ENCODE measurements at regions not wholly inside any gene's neighbourhood (a gene's known extent, or its start where the extent isn't known, plus 50 kb on each side); places are given as distances from the start of the nearest gene placed in this dataset.
A peak's percentile ranks its signal among the peaks of the same experiment; 100 is the strongest.

GRCh38 chr6:4599924-4600323 is 176.3 kb upstream of the CDYL start:
- Histone ChIP-seq H3K27me3 (no peaks in the 10 kb centered on the region), H3K9me3 (no peaks in the 10 kb centered on the region), H3K36me3 (no peaks in the 10 kb centered on the region), H3K4me1 (peaks cover 0 to 4% (median 0%) of the 10 kb centered on the region in 4 donors), H3K4me3 (no peak overlapping the region), H3K27ac (no peak overlapping the region)
- peak in 1 of 3 donors; percentile 28 for TF ChIP-seq POLR2AphosphoS5 (IDR thresholded peaks at IDR 0.05)
- TF ChIP-seq EP300 (IDR thresholded peaks at IDR 0.05): no peak
- no peak for TF ChIP-seq POLR2A (IDR thresholded peaks at IDR 0.05)
- TF ChIP-seq CTCF (IDR thresholded peaks at IDR 0.05): no peak
- WGBS, 5 donors: 86 to 96% (median 93%) methylated on average over 2 of the region's 2 CpGs
- intact Hi-C loops (cut with DNase I; ENCODE audit: low total_unique reads): no loop called here
- DNase-seq: no peak

GRCh38 chr6:4598384-4598995 is 177.7 kb upstream of the CDYL start:
- Histone ChIP-seq H3K27me3 (no peaks in the 10 kb centered on the region), H3K4me1 (peaks cover 0 to 4% (median 0%) of the 10 kb centered on the region in 4 donors), H3K4me3 (no peak overlapping the region), H3K27ac (no peak overlapping the region), H3K36me3 (no peaks in the 10 kb centered on the region), H3K9me3 (no peaks in the 10 kb centered on the region)
- WGBS, 5 donors: 86 to 93% (median 87%) methylated on average over 4 of the region's 4 CpGs
- DNase-seq: no peak
- TF ChIP-seq CTCF (IDR thresholded peaks at IDR 0.05): no peak
- TF ChIP-seq POLR2AphosphoS5 (IDR thresholded peaks at IDR 0.05): no peak
- no peak for TF ChIP-seq EP300 (IDR thresholded peaks at IDR 0.05)
- intact Hi-C loops (cut with DNase I; ENCODE audit: low total_unique reads): no loop called here

- TF ChIP-seq CTCF (IDR thresholded peaks at IDR 0.05) (no peak), EP300 (IDR thresholded peaks at IDR 0.05) (no peak), POLR2A (IDR thresholded peaks at IDR 0.05) (no peak), POLR2AphosphoS5 (IDR thresholded peaks at IDR 0.05) (no peak)
- intact Hi-C loops (cut with DNase I; ENCODE audit: low total_unique reads): no loop called here
- no peaks in the 10 kb centered on the region for H3K27me3 ChIP-seq
- no peak for DNase-seq
- no peaks in the 10 kb centered on the region for H3K4me1 ChIP-seq
- 73 to 97% (median 84%) methylated on average over 1 of the region's 1 CpG for WGBS, 5 donors
- no peaks in the 10 kb centered on the region for H3K36me3 ChIP-seq
- H3K9me3 ChIP-seq: no peaks in the 10 kb centered on the region
- no peak overlapping the region for H3K4me3 ChIP-seq
- H3K27ac ChIP-seq: no peak overlapping the region
Observed at GRCh38 chr6:4593951-4594350, 182.3 kb upstream of the CDYL start.

- Histone ChIP-seq H3K4me1 (no peaks in the 10 kb centered on the region), H3K9me3 (no peaks in the 10 kb centered on the region), H3K27ac (no peak overlapping the region), H3K4me3 (no peak overlapping the region), H3K36me3 (no peaks in the 10 kb centered on the region), H3K27me3 (no peaks in the 10 kb centered on the region)
- intact Hi-C loops (cut with DNase I; ENCODE audit: low total_unique reads): no loop called here
- 79 to 91% (median 86%) methylated on average over 2 of the region's 2 CpGs for WGBS, 5 donors
- no peak for DNase-seq
- TF ChIP-seq POLR2AphosphoS5 (IDR thresholded peaks at IDR 0.05): no peak
Observed at GRCh38 chr6:4592026-4592425, 184.2 kb upstream of the CDYL start.

- 87 to 94% (median 90%) methylated on average over 6 of the region's 6 CpGs for WGBS, 5 donors
- Histone ChIP-seq H3K27me3 (no peaks in the 10 kb centered on the region), H3K4me1 (no peaks in the 10 kb centered on the region), H3K36me3 (no peaks in the 10 kb centered on the region), H3K9me3 (no peaks in the 10 kb centered on the region), H3K27ac (no peak overlapping the region), H3K4me3 (no peak overlapping the region)
- no peak for TF ChIP-seq POLR2AphosphoS5 (IDR thresholded peaks at IDR 0.05)
- no peak for TF ChIP-seq POLR2A (IDR thresholded peaks at IDR 0.05)
- no peak for TF ChIP-seq CTCF (IDR thresholded peaks at IDR 0.05)
- TF ChIP-seq EP300 (IDR thresholded peaks at IDR 0.05): no peak
- no peak for DNase-seq
- intact Hi-C loops (cut with DNase I; ENCODE audit: low total_unique reads): no loop called here
Observed at GRCh38 chr6:4591218-4591617, 185.0 kb upstream of the CDYL start.

All from stomach (tissue), 8 donors.